GM18507 (cell line): ENCODE measurements at regions not wholly inside any gene's neighbourhood (a gene's known extent, or its start where the extent isn't known, plus 50 kb on each side); places are given as distances from the start of the nearest gene placed in this dataset.

Source experiments
- DNase-seq: peaks from one replicate; pipeline ENCODE4 v3.0.0; 2011; ENCODE audit warnings: low read depth; ENCODE audit not compliant: insufficient read length; ENCODE audit errors: extremely low spot score
- FAIRE-seq: peaks from 2 replicates; lab custom pipeline; 2011; peaks lifted over from hg19 to GRCh38; lab: Jason Lieb, UNC

DNA sequence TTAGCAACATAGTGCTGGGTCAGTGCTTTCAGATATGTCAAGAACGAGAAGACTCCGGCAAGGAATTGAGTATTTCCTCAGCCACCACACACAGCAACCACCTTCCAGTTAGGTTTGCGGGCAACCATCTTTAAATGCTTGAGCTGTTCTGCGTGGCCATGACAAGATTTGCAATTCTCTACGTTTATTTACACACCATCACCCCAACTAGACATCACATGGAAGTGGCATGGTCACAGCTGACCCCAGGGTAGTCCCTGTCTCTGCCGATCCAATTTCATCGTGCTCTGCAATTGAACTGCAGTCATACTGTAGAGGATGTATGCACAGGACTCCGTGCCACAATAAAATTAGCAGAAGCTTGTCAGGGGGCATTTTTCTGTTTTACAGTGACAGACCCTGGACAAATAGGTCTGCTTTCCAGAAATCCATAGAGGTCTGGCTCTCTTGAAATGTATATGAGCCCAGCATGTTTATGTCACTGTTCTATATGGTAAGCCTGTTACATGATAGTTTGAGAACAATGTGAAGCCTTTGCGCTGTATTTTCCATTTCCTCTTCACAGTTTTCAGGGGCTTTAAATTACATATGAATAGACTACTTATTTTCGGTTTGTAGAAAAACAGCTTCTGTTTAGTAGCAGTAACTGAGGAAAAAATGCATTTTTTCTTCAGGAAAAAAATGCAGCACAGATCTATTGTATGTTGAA is 605.2 kb downstream of the NR4A2 start:
- DNase-seq (no peak), FAIRE-seq (no peak)

DNA sequence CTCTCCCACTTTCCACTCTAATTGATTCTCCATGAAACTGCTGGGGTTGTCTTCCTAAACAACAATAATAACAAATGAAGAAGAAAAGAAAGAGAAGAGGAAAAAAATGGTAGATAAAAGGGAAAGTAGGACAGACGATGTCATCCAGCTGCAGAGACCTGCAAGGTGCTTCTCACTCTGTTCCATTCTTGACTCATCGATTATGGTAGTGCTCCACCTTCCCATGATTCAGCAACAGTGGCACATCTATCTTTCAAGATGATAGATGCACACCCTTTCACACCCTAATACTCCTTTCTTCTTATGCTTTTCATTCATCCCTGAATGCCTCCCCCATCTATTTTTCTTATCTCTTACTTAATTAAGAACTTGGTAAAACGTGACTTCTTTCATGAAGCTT is 610.2 kb downstream of the NR4A2 start:
- FAIRE-seq (no peak), DNase-seq (no peak)

DNA sequence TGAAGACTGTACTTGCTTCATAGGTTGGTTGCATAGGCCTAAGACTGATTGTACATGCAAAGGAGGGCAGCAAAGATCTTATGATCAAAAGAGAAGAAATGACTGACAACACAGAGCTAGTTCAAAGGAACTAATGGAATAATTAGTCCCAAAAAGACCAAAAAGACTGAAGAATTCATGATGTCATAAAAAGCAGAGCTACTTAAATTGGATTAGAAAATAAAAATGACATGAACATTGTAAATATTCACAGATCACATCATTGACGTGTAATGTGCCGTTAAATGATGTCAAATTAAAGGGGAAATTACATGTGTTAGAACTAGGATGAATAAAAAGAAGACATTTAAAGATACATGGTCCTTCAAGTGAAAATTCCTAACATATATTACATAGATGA is 616.8 kb downstream of the NR4A2 start:
- FAIRE-seq (no peak), DNase-seq (no peak)

DNA sequence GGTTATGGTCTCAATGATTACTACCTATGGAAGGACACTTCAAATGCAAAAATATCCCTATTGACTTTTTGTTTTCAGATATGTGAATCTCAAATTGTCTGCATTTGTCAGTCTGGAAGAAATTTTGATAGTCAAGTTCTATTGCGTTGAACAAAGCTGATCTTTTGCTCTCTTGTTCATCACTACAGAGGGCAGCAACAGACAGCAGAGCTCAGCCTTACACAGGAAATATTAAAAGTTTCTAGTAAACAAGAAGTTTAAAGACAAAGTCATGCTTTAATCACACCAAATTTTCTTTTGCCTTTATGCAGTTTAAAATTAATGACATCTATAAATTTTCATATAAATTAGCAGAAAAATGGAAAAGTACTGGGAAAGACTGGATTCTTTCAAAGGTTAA is 617.5 kb downstream of the NR4A2 start:
- FAIRE-seq, result no peak
- DNase-seq, result no peak

DNA sequence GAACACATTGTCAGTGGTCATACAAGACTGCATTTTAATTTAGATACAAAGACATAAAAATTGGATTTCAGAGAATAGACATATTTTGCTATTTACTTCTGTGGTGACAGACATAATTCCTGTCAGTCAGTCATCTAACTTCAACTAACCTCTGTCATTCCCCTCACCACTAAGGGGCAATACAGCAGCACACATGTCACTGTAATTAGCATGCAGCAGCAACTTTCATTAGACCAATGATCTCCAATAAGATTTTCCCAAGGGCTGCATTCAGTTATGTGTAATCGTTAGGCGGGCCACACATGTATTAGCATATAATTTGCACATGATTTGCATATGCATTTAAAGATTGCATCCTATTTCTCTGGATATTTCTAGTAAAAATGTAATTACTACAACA is 624.5 kb downstream of the NR4A2 start:
- DNase-seq, result no peak
- FAIRE-seq, result no peak

DNA sequence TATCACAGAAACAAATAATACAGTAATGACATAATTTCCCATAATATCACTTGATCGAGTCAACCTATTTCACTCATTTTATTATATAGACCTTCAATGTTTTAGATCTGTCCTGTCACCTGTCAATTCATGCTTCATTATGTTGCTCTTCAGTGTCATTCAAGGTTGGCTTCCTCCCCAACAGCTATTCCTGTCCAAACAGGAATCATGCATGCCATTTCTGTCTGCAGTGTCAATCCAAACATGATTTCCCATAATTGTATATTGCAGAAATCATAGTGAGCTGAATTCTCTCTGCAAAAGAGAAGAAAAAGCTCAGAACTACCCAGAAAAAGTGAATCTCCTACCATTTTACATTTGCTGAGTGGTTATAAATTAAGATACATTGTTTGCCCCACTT is 628.6 kb downstream of the NR4A2 start:
- DNase-seq (no peak), FAIRE-seq (no peak)

DNA sequence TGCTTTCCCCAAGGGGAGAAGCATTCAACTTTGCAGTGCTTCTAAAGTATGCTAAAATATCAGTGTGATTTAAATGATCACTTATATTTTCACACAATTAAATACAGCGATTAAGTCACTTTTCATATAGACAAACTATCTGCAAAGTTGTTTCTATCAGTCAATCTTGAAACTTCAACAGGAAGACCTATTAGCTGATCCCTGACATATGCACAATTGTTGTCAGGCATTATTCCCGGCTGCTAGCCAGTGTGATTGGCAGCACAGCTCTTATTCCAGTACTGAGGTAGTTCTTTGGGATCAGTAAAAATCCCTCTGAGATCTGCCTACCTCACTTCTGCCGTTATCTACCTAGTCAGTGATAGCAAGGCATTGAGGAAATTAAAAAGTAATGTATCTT is 629.5 kb downstream of the NR4A2 start:
- no peak for DNase-seq
- no peak for FAIRE-seq

DNA sequence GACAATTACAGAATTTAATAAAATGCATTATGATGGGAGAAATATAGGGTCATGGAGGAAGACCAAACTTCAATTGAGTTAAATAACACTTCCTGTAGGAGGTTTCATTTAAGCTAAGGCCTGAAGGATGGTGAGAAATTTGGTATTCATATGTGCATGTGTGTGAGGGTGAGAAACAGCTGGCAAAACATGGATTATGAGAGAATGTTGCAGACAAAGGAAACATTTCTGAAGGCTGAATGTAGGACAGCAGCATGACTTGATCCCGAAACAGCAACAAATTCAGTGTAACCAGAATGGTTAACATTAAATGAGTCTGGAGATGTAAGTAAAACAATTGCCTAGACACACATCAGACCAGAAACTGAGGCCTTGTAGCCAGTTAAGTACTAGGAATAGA is 630.8 kb downstream of the NR4A2 start:
- no peak for FAIRE-seq
- DNase-seq, result no peak

DNA sequence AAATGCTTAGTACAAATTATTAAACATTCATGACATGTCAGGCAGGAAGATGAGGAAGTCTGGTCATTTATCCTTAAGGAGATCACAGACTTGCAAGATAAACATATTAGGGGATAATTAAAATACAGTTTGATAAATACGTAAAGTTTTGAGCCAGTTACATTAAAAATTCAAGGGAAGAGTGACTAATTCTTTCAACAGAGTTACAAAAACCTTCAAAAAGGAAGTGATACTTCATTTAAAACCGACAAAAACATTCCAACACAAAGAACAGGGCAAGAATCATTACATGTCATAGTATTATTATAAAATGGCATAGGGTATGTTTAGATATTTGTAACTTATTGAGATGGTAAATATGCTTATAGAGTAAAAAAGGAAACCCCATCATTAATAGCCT is 636.0 kb downstream of the NR4A2 start:
- no peak for FAIRE-seq
- no peak for DNase-seq

DNA sequence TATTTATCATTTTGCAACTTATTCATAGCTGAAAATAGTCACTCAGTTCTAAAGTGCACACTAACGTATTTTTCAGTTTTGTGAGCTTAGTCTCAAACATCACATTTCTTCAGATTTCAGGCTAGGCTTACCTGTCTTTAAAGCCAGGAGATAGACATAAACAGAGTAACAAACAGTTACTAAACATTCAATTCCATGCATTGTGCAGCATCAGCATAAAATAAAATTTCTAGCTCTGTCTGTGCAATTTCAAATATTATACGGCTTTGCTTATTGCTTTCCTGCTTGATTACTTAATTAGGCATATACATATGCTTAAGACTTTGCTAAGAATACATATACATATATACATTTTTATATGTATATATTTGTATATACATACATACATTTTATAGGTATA is 637.0 kb downstream of the NR4A2 start:
- DNase-seq, result no peak
- FAIRE-seq, result no peak

DNA sequence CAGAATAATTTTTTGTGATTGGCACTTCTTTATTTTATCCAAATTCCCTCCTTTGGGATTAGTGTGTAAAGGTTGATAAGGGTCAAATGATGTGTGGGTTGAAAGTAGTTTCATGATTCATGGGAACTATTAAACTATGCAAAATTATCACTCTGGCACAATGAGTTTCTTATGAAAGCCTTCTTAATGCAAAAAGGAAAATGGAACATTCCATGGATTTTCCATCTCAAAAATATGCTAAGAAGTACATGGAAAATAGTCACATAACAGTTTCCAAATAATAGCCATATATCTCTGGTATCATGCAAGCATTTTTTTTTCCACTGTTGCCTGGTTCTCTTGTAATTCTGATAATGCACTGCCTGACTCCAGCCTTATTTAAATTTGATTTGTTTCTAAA is 639.7 kb downstream of the NR4A2 start:
- FAIRE-seq (no peak), DNase-seq (no peak)

DNA sequence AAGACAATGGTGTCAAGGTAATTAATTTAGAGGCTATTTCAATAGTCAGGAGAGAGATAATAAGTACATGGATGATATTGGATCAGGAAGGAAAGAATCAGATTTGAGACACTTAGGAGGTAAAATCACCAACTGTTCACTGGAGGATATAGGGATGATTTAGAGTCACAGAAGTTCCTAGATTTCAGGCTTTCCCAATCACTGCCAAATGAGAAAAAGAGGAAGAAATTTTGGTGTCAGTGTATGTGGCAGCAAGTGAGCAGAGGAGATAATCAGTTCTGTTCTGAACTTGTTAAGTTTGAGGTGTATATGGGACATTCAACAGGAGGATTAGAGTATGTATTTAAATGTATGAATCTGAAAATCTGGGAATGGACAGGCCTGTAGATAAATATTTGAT is 640.4 kb downstream of the NR4A2 start:
- DNase-seq, result no peak
- no peak for FAIRE-seq

DNA sequence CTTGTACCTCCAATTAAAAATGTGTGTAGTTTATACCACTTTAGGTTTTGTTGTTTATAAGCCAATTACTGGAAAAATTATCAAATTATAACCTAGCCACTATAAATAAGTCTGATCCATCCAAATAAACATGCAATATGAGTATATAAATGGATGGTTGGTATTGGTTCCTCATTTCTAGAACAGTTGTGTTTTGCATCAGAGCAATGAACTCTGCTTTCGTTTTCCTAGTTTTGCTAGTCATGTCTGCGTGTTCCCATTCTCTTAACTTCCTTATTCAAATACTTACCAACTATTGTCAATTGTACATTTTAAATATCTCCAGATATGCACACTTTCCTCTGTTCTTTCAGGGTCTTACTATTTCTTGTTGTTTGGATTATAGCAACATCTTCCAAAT is 641.7 kb downstream of the NR4A2 start:
- DNase-seq, result no peak
- FAIRE-seq, result peak; percentile 49

DNA sequence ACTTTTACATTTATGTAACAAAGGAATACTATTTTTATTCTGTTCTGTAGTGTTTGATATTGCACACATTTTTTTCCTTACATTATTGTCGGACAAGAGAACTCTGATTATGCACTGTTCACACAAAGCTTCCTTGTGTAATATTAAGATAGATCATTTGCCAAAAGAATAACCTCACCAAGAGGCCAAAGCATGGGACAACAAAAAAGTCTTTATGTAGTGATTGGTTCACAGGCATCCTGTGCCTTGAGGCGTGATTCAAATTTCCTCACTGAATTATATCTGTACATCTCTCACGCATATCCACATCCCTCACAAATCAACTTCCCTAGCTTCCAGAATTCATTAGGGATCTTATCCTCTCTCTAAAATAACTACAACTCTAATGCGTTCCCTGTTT is 642.7 kb downstream of the NR4A2 start:
- no peak for DNase-seq
- no peak for FAIRE-seq

DNA sequence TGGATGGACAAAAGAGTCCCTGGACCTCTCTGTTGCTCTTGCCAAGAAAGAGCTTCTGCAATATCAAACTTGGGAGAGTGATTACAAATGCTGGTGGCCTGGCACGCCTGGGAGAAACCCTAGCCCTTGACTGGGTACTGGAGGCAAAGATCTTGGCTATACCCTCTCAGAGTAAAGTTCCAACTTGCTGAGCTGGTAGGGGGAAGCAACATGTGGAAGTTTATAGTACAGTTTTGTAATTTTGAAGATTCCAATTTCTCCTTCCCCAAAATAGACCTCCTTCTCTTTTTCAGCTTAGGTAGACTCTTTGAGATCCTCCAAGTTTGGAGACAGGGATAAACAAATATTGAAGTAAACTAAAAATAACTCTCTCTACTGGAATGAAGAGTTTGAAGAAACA is 645.3 kb downstream of the NR4A2 start:
- FAIRE-seq (no peak), DNase-seq (no peak)

DNA sequence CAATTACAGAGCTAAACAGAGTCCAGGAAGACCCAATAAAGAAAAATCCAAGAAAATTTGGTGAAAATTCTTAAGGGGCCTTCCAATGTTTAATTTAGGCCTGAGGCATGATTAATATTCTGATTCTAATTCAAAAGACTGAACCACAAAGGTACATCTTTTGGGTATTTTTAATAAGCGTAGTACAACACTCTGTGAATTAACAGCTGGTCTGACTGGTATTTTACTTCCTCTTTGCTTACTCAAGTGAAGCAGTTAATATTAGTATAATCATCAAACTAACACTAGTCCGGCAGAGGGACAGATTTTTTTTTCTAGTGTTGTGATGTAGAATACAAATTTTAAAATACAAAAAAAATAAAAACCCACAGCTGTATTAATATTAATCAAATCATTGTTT is 652.9 kb downstream of the NR4A2 start:
- no peak for FAIRE-seq

DNA sequence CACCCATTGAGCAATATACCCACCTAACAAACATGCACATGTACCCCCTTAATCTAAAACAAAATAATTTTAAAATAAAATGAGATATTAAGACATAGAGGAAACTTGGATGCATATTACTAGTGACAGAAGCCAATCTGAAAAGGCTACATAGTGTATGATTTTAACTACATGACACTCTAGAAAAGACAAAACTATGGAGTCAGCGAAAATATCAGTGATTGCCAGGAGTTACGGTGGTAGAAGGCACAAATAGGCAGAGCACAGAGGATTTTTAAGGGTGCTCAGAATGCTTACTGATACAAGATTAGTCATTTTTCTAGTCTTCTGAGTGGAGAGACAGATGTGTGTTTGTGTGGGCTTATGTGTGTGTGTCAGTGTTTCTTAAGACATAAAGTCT is 656.6 kb downstream of the NR4A2 start:
- DNase-seq (no peak), FAIRE-seq (no peak)

More for the DNA sequence above, 652.9 kb downstream of the NR4A2 start:
- DNase-seq, result no peak

DNA sequence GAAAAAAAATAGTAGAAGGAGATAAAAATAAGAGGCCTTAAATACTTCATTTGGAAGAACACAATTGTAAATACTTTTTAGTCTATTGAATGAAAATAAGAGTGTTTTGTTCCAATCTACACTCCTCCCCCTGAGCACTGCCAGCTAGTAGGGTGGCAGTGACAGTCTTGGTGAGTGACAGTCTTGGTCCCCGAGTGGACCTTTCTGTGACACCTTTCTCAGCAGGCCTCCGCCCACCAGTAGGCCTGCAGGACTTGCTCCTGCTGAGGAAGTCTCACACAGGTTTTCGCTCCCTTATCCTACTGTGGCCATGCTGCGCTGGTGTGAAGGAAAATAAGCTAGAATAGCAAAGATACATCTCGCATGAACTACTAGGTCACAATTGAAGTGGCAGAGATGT is 666.8 kb downstream of the NR4A2 start:
- DNase-seq (no peak), FAIRE-seq (no peak)

DNA sequence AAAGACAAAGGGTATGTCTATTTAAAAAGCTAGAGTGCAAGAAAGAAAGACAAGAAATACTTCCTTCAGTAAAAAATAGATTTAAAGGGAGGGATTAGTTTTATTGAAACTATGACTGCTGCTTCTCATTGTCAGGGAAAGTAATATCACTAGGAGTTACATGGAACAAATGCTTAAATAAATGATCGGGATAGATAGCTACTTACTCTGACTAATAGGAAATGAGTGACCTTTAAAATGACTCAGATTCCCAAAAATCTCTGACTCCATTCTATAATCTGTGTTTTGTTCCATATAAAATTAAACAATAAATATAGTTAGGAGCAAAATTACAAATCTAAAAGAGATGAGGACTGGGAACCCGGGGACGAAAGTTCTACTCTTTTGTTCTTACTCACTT is 669.3 kb downstream of the NR4A2 start:
- FAIRE-seq (no peak), DNase-seq (no peak)

DNA sequence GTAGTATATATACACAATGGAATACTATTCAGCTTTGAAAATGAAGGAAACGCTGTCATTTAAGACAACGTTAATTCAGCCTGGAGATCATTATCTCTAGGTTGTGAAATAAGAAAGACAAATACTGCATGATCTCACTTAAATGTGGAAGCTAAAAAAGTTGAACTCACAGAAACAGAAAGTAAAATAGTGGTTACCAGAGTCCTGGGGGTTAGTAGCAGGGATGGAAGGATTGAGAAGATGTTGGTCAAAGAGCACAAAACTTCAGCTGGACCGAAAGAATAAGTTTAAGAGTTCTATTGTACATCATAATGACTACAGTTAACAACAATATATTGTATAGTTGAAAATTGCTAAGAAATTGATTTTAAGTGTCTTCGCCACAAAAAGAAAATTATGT is 670.3 kb downstream of the NR4A2 start:
- DNase-seq, result no peak
- no peak for FAIRE-seq

DNA sequence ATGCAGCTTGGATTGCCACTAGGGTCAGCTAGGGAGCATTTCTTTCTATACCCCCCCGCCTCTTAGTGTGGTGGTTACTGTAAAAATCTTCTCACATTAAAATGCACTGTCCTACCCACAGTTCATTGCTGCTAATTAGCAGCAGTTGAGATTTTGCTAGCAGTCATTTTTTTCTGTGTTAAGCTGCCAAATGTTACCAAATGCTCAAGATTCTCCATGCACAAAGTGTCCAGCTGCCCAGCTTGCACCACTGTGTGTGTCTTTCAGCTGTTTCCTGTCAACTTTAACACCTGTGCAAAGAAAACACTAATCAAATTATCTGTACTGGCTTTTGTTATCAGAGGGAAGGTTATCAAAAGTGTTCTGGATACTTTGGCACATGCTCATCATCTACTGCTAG is 679.3 kb downstream of the NR4A2 start:
- DNase-seq (no peak), FAIRE-seq (no peak)

DNA sequence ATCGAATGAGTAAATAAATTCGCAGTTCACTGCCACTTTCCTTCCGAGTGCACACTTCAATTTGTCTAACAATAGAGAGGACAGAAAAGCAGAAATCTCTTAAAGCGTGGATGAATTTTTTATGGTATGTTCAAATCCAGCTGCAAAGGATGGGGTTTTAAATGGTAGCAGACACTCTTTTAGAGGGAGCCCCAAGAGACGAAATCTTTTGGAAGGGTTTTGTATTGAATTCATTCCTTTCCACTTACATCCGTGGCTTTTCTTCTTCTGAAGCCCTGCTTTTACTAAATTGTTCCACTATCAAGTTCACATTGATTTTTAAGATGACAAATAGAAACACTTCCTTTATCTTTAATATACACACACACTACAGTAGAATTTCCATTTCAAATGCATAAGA is 680.7 kb downstream of the NR4A2 start:
- no peak for FAIRE-seq
- DNase-seq, result no peak
